ENCODE measurements at regions not wholly inside any gene's neighbourhood (a gene's known extent, or its start where the extent isn't known, plus 50 kb on each side); places are given as distances from the start of the nearest gene placed in this dataset.

DNA sequence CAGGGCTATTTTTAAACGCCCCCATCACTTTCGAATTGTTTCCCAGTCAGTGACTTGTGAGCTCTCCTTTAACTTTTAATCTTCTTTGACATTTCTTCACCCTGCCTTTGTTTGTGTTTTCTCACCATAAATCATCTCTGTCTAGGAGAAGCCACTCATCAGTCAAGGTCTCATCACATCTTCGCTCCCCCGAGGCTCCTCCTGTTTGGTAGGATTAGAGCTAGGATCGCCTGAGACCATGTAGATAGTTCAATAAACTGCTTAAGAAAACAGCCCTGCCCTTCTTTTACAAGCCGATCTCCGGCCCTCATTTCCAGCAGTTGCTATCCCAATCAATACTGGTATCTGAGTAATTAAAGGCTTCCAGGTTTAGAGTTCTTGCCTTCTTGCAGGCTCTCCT, 472.8 kb upstream of the ADARB2 start:
- no peak overlapping the region for H3K4me3 ChIP-seq
- no peaks in the 10 kb centered on the region for H3K36me3 ChIP-seq (ENCODE audit: low read depth)
- TF ChIP-seq, protein P1, sequence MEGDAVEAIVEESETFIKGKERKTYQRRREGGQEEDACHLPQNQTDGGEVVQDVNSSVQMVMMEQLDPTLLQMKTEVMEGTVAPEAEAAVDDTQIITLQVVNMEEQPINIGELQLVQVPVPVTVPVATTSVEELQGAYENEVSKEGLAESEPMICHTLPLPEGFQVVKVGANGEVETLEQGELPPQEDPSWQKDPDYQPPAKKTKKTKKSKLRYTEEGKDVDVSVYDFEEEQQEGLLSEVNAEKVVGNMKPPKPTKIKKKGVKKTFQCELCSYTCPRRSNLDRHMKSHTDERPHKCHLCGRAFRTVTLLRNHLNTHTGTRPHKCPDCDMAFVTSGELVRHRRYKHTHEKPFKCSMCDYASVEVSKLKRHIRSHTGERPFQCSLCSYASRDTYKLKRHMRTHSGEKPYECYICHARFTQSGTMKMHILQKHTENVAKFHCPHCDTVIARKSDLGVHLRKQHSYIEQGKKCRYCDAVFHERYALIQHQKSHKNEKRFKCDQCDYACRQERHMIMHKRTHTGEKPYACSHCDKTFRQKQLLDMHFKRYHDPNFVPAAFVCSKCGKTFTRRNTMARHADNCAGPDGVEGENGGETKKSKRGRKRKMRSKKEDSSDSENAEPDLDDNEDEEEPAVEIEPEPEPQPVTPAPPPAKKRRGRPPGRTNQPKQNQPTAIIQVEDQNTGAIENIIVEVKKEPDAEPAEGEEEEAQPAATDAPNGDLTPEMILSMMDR (IDR thresholded peaks at IDR 0.05): no peak
- no peak for DNase-seq
- intact Hi-C loops (cut with DNase I, micrococcal nuclease): no loop called here
- peaks cover 39% of the 10 kb centered on the region for H3K9me3 ChIP-seq
- no peak for ATAC-seq
- H3K4me1 ChIP-seq (ENCODE audit: low read depth): no peaks in the 10 kb centered on the region

DNA sequence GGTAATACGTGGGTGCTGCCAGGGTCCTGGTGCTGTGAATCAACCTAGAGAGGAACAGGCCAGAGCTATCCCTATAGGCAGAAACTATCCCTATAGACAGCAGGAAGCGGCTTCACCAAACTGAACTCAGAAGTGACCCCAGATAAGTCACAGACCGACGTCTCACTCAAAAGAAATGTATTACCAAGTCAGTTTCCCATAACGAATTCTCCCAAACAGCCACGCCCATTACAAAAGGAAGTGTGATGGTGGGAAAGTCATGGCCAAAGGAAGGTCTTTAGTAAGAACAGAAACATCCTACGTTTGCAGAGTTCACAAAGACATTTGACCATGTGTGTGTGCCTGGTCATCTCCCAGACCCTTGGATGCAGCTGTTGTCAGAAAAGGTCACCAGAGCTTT, 470.8 kb upstream of the ADARB2 start:
- intact Hi-C loops (cut with DNase I, micrococcal nuclease): no loop called here
- H3K4me1 ChIP-seq (ENCODE audit: low read depth): no peaks in the 10 kb centered on the region
- DNase-seq (no peak), ATAC-seq (no peak)
- H3K36me3 ChIP-seq (ENCODE audit: low read depth): no peaks in the 10 kb centered on the region
- TF ChIP-seq, protein P1 (IDR thresholded peaks at IDR 0.05): no peak
- H3K9me3 ChIP-seq: peaks cover 26% of the 10 kb centered on the region
- H3K4me3 ChIP-seq: no peak overlapping the region

DNA sequence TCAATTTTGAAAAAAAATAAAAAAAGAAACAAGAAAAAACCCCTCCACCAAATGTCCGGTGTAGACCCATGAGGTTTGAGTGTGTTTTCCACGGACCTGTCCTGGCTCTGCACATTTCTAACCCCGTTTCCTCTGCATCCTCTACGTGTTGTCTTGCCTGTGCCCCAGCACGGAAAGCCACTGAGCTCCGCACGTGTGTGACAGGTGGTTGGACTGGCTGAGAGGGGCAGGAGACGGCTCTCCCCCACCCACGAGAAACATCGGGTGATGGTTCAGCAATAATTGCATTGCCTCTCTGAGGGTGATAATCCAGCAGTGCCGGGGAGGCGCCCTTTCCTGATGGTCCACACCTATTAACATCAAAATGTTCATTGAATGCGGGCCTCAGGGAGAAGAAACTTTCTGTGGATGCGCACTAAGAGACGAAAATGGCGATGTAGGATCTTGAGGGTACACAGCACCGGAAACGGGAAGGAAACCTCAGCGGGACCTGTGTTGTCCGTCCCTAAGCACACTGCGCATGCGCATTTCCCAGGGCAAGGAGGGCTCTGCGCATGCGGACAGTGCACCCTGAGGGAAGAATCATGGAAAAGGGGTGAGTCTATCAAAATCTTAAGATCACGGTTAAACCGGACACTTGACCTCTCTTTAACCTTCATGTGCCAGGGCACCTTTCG, 470.1 kb upstream of the ADARB2 start:
- Histone ChIP-seq H3K4me1 (ENCODE audit: low read depth) (no peaks in the 10 kb centered on the region), H3K36me3 (ENCODE audit: low read depth) (no peaks in the 10 kb centered on the region), H3K9me3 (peaks cover 26% of the 10 kb centered on the region), H3K4me3 (no peak overlapping the region)
- TF ChIP-seq, protein P1 (IDR thresholded peaks at IDR 0.05): no peak
- DNase-seq: no peak
- intact Hi-C loops (cut with DNase I, micrococcal nuclease): no loop called here
- no peak for ATAC-seq

DNA sequence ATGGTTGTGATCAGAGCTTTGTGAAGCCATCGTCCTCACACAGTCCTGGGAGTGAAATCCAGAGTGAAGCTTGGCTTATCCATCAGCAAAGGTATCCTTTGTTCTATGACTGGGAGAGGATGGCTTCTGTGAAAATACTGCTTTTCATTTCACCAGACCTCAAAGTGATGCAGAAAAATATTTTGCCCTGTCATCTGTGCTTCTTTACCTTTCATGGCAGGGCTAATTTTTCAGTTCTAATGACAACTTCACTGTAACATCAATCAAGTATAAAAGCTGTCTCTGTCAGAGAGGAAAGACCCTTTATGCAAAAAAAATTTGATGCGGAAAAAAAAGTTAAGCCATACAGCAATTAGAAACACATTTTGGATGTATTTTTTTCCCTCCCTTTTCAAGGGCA, 468.1 kb upstream of the ADARB2 start:
- ATAC-seq: no peak
- Histone ChIP-seq H3K4me1 (ENCODE audit: low read depth) (no peaks in the 10 kb centered on the region), H3K36me3 (ENCODE audit: low read depth) (no peaks in the 10 kb centered on the region), H3K9me3 (peaks cover 20% of the 10 kb centered on the region), H3K4me3 (no peak overlapping the region)
- TF ChIP-seq, protein P1 (IDR thresholded peaks at IDR 0.05): no peak
- intact Hi-C loops (cut with DNase I, micrococcal nuclease): no loop called here
- no peak for DNase-seq

DNA sequence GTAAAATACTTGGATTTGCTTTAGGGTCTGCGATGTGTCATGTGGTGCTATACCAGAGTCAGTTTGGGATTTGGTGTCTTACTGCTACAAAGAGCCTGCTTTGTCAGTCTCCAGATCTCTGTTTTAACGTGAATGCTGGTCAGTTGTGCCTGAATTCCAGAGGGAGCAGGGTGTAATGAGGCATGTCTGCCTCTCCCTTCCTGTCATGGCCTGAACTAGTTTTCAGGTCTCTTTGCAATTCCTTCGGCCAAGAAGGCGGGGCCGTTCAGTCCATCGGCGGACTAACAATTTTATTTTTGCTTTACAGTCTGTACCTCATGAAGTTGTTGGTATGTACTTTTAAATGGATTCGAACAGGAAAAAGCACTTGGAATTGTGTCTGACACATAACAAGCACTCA, 465.1 kb upstream of the ADARB2 start:
- TF ChIP-seq, protein P1 (IDR thresholded peaks at IDR 0.05): no peak
- Histone ChIP-seq H3K9me3 (peaks cover 26% of the 10 kb centered on the region), H3K36me3 (ENCODE audit: low read depth) (no peaks in the 10 kb centered on the region), H3K4me3 (no peak overlapping the region), H3K4me1 (ENCODE audit: low read depth) (no peaks in the 10 kb centered on the region)
- ATAC-seq (no peak), DNase-seq (no peak)
- intact Hi-C loops (cut with DNase I, micrococcal nuclease): no loop called here

Measured in mucosa of descending colon (tissue), 3 donors.